Trophoblast cell (in vitro differentiated cells and primary cell): ENCODE measurements at regions not wholly inside any gene's neighbourhood (a gene's known extent, or its start where the extent isn't known, plus 50 kb on each side); places are given as distances from the start of the nearest gene placed in this dataset.

ENCODE experiments used
- DNase-seq, 2 donors: peaks; one replicate each; pipeline ENCODE4 v3.0.0-alpha.2; 2016
- H2AFZ ChIP-seq: 2 replicates; pipeline ENCODE4 v1.6.1; 2013; ENCODE audit warnings: low read length, moderate library complexity, mild to moderate bottlenecking; ENCODE audit not compliant: insufficient read depth, poor library complexity
- H2AK5ac ChIP-seq: 2 replicates; pipeline ENCODE4 v1.6.1; 2013; ENCODE audit warnings: mild to moderate bottlenecking, low read length
- H2BK120ac ChIP-seq: 2 replicates; pipeline ENCODE4 v1.6.1; 2013; ENCODE audit warnings: low read length, mild to moderate bottlenecking, moderate library complexity; ENCODE audit not compliant: insufficient read depth, poor library complexity
- H2BK12ac ChIP-seq: 2 replicates; pipeline ENCODE4 v1.6.1; 2013; ENCODE audit warnings: mild to moderate bottlenecking, low read length, moderate library complexity
- H2BK5ac ChIP-seq: 2 replicates; pipeline ENCODE4 v1.6.1; 2013; ENCODE audit warnings: low read length, low read depth, moderate library complexity, mild to moderate bottlenecking; ENCODE audit not compliant: poor library complexity
- H3K14ac ChIP-seq: 2 replicates; pipeline ENCODE4 v1.6.1; 2013; ENCODE audit warnings: mild to moderate bottlenecking, low read length
- H3K18ac ChIP-seq: 2 replicates; pipeline ENCODE4 v1.6.1; 2013; ENCODE audit warnings: mild to moderate bottlenecking, low read length
- H3K23ac ChIP-seq: 2 replicates; pipeline ENCODE4 v1.6.1; 2013; ENCODE audit warnings: low read length
- H3K27ac ChIP-seq: 2 replicates; pipeline ENCODE4 v1.5.1; 2013; ENCODE audit warnings: low read depth, mild to moderate bottlenecking, inconsistent platforms, low read length, moderate library complexity
- H3K27me3 ChIP-seq: 2 replicates; pipeline ENCODE4 v1.6.1; 2013; ENCODE audit warnings: inconsistent platforms, mild to moderate bottlenecking, low read length, moderate library complexity; ENCODE audit not compliant: insufficient read depth
- H3K36me3 ChIP-seq, 2 experiments: 1 replicate in 1 of 2; 2 replicates in 1 of 2; pipeline ENCODE4 v1.6.1; 2013; ENCODE audit warnings: low read length in 2 of 2, mild to moderate bottlenecking in 2 of 2, moderate library complexity in 1 of 2; ENCODE audit not compliant: insufficient read depth in 2 of 2, control insufficient read depth in 1 of 2
- H3K4ac ChIP-seq: 2 replicates; pipeline ENCODE4 v1.6.1; 2013; ENCODE audit warnings: low read depth, mild to moderate bottlenecking, low read length, moderate library complexity
- H3K4me1 ChIP-seq, 2 experiments: 1 replicate in 1 of 2; 2 replicates in 1 of 2; pipeline ENCODE4 v1.6.1; 2013; ENCODE audit warnings: low read length in 2 of 2, mild to moderate bottlenecking in 2 of 2, moderate library complexity in 1 of 2; ENCODE audit not compliant: insufficient read depth in 2 of 2, control insufficient read depth in 1 of 2
- H3K4me2 ChIP-seq: 2 replicates; pipeline ENCODE4 v1.6.1; 2013; ENCODE audit warnings: inconsistent platforms, mild to moderate bottlenecking, low read length, moderate library complexity
- H3K4me3 ChIP-seq: 2 replicates; pipeline ENCODE4 v1.5.1; 2013; ENCODE audit warnings: mild to moderate bottlenecking, low read depth, low read length, inconsistent platforms
- H3K79me1 ChIP-seq: one replicate; pipeline ENCODE4 v1.6.1; 2013; ENCODE audit warnings: low read length
- H3K79me2 ChIP-seq: 2 replicates; pipeline ENCODE4 v1.6.1; 2013; ENCODE audit warnings: low read length, mild to moderate bottlenecking; ENCODE audit not compliant: control insufficient read depth, insufficient read depth, poor library complexity
- H3K9ac ChIP-seq: 2 replicates; pipeline ENCODE4 v1.6.1; 2013; ENCODE audit warnings: mild to moderate bottlenecking, low read length
- H3K9me3 ChIP-seq: 2 replicates; pipeline ENCODE4 v1.6.1; 2013; ENCODE audit warnings: low read depth, mild to moderate bottlenecking, control low read depth, inconsistent platforms, low read length; ENCODE audit not compliant: insufficient read depth
- H4K12ac ChIP-seq: 2 replicates; pipeline ENCODE4 v1.6.1; 2013; ENCODE audit warnings: low read depth, mild to moderate bottlenecking, low read length, moderate library complexity
- H4K8ac ChIP-seq: 2 replicates; pipeline ENCODE4 v1.6.1; 2013; ENCODE audit warnings: low read depth, mild to moderate bottlenecking, low read length, moderate library complexity
- H4K91ac ChIP-seq: one replicate; pipeline ENCODE4 v1.6.1; 2013; ENCODE audit warnings: low read depth, mild to moderate bottlenecking, low read length, moderate library complexity
- WGBS: extraction: QIAGEN DNeasy Blood & Tissue Kit; methylation state at CpG from one replicate; pipeline ENCODE4 v1.1.7; 2013; ENCODE audit warnings: missing lambda C conversion rate; ENCODE audit not compliant: insufficient read length, insufficient coverage; ENCODE audit errors: extremely low coverage; 5-methylcytosine and 5-hydroxymethylcytosine counted together

DNA sequence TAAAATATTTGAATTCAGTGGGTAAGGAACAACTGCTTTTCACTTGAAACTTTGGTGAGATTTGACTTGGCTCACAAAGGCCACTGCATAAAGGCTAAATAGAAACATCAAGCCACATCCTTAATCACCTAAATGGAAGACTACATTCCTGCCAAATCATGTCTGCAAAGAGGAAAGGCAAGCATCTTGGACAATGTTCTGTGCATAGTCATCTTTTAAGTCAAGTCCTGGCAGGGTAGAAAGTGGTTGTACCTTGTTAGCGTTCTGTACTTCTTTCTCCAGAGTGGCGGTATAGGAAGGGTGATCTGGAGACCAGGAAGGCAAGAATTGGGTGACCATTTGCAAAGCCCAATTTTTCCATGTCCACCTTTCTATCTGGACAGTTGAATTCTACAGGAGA lies 121.4 kb upstream of the SLC14A2 start:
- Histone ChIP-seq H3K79me1 (no peaks in the 10 kb centered on the region), H3K4me1 (no peaks in the 10 kb centered on the region), H3K18ac (no peak overlapping the region), H4K8ac (no peak overlapping the region), H4K91ac (no peak overlapping the region), H2AFZ (no peak overlapping the region), H3K4ac (no peak overlapping the region), H3K23ac (no peak overlapping the region), H2BK5ac (no peak overlapping the region), H2AK5ac (no peak overlapping the region), H3K4me2 (no peak overlapping the region), H3K9ac (no peak overlapping the region), H3K36me3 (no peaks in the 10 kb centered on the region), H3K4me3 (no peak overlapping the region), H2BK12ac (no peak overlapping the region), H3K9me3 (no peaks in the 10 kb centered on the region), H4K12ac (no peak overlapping the region), H3K14ac (no peak overlapping the region), H3K27ac (no peak overlapping the region), H3K27me3 (no peaks in the 10 kb centered on the region), H3K79me2 (no peaks in the 10 kb centered on the region), H2BK120ac (no peak overlapping the region)
- no CpG with 5 or more reads among the region's 2 CpGs for WGBS
- no peak for DNase-seq

DNA sequence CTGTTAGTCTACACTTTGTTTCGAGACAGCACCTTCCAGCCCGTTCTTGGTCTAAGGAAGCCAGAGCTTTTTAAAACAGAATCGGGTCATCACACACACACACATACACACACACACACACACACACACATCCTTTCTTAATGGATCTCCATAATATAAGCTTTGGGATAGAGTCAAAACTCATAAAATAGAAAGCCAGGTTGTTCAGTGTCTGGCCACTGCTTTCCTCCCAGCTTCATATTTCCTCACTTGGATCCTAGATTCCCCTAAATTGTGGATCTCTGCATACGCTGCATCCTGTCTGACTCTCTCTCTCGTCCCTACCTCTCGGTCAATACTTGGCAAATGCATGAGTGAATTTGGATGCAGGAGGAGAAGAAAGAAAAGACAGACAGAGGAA lies 120.5 kb upstream of the SLC14A2 start:
- Histone ChIP-seq H3K9me3 (no peaks in the 10 kb centered on the region), H4K91ac (no peak overlapping the region), H2AFZ (no peak overlapping the region), H3K79me1 (no peaks in the 10 kb centered on the region), H4K12ac (no peak overlapping the region), H3K9ac (no peak overlapping the region), H3K27ac (no peak overlapping the region), H3K36me3 (no peaks in the 10 kb centered on the region), H3K4ac (no peak overlapping the region), H4K8ac (no peak overlapping the region), H3K27me3 (no peaks in the 10 kb centered on the region), H3K23ac (no peak overlapping the region), H2AK5ac (no peak overlapping the region), H3K4me1 (no peaks in the 10 kb centered on the region), H3K79me2 (no peaks in the 10 kb centered on the region), H2BK12ac (no peak overlapping the region), H2BK5ac (no peak overlapping the region), H3K18ac (no peak overlapping the region), H2BK120ac (no peak overlapping the region), H3K14ac (no peak overlapping the region), H3K4me2 (no peak overlapping the region), H3K4me3 (no peak overlapping the region)
- no CpG with 5 or more reads among the region's 6 CpGs for WGBS
- DNase-seq = no peak

DNA sequence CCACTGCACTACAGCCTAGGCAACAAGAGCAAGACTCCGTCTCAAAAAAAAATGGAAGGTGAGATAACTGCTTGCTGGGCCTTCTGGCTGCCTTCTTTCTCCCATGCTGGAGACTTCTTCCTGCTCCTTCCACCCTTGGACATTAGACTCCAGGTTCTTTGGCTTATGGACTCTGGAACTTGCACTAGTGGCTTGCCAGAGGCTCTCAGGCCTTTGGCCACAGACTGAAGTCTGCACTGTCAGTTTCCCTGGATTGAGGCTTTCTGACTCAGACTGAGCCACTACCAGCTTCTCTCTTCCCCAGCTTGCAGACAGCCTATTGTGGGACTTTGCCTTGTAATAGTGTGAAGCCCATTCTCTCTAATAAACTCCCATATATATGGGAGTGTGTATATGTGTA lies 118.5 kb upstream of the SLC14A2 start:
- no peaks in the 10 kb centered on the region for H3K27me3 ChIP-seq

DNA sequence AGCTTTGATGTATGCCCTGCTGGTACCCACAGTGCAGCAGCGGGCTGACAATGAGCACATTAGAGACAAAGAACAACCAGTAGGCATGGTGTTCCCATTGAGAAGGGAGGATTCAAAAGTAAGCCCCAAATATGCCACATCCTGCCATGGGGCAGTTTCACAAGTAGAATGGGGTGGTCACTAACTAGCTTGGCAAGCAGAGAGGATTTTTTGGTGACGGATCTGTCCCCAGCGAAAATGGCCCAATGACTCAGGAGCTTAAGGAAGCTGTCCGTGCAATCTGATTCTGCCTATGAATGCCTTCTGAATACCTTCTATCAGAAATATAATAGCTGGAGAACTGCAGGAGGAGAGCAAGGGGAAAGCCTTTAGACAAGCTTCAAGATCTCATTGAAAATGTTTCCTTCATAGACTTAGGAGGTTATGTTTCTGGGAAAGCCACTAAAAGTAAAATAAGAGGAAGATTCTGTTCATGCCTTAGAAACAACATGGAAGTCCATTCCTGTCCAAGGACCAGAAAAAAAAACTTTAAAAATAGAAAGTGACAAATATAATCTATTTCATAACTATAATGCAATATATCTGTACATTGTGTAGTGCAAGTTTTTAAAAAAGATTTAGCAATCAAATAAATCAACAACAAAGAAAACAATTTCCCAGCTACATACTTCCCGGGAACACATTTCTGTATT lies 117.5 kb upstream of the SLC14A2 start:
- H3K9me3 ChIP-seq = no peaks in the 10 kb centered on the region
- no peak overlapping the region for H3K14ac ChIP-seq
- H3K4me1 ChIP-seq = no peaks in the 10 kb centered on the region
- H3K27me3 ChIP-seq = no peaks in the 10 kb centered on the region
- no peak overlapping the region for H2BK12ac ChIP-seq
- H2AK5ac ChIP-seq = no peak overlapping the region
- H3K9ac ChIP-seq = no peak overlapping the region
- H3K23ac ChIP-seq = no peak overlapping the region
- no peak overlapping the region for H2BK120ac ChIP-seq
- no peak overlapping the region for H3K4me2 ChIP-seq
- no peak overlapping the region for H3K18ac ChIP-seq
- H3K4ac ChIP-seq = no peak overlapping the region
- peak in 1 of 2 donors; percentile 48 for DNase-seq
- H3K27ac ChIP-seq = no peak overlapping the region
- no peaks in the 10 kb centered on the region for H3K79me2 ChIP-seq
- no peak overlapping the region for H3K4me3 ChIP-seq
- no peak overlapping the region for H4K12ac ChIP-seq
- no peaks in the 10 kb centered on the region for H3K36me3 ChIP-seq
- H2BK5ac ChIP-seq = no peak overlapping the region
- no peaks in the 10 kb centered on the region for H3K79me1 ChIP-seq
- H4K91ac ChIP-seq = no peak overlapping the region
- no peak overlapping the region for H4K8ac ChIP-seq
- no CpG with 5 or more reads among the region's 5 CpGs for WGBS
- H2AFZ ChIP-seq = no peak overlapping the region

More for the DNA sequence above, 118.5 kb upstream of the SLC14A2 start:
- Histone ChIP-seq H3K4me2 (no peak overlapping the region), H3K4me3 (no peak overlapping the region), H4K12ac (no peak overlapping the region), H3K9me3 (no peaks in the 10 kb centered on the region), H2BK12ac (no peak overlapping the region), H3K4ac (no peak overlapping the region), H3K9ac (no peak overlapping the region), H2AFZ (no peak overlapping the region), H2BK120ac (no peak overlapping the region), H3K14ac (no peak overlapping the region), H3K18ac (no peak overlapping the region), H3K27ac (no peak overlapping the region), H2BK5ac (no peak overlapping the region), H3K4me1 (no peaks in the 10 kb centered on the region), H3K79me2 (no peaks in the 10 kb centered on the region), H3K36me3 (no peaks in the 10 kb centered on the region), H4K8ac (no peak overlapping the region), H4K91ac (no peak overlapping the region), H2AK5ac (no peak overlapping the region), H3K79me1 (no peaks in the 10 kb centered on the region), H3K23ac (no peak overlapping the region)
- DNase-seq = no peak
- WGBS = no CpG with 5 or more reads among the region's 1 CpG
